ENCODE measurements at regions not wholly inside any gene's neighbourhood (a gene's known extent, or its start where the extent isn't known, plus 50 kb on each side); places are given as distances from the start of the nearest gene placed in this dataset.

- no peak for DNase-seq
These were observed 135.0 kb upstream of the ARL4C start for GRCh38 chr2:234631646-234632514.

- no peak for DNase-seq
These were observed 133.9 kb upstream of the ARL4C start for GRCh38 chr2:234630801-234631261.

GRCh38 chr2:234629596-234629995 is 132.7 kb upstream of the ARL4C start:
- DNase-seq: no peak

GRCh38 chr2:234628953-234629352 is 132.1 kb upstream of the ARL4C start:
- DNase-seq: no peak

- no peak for DNase-seq
These were observed 130.4 kb upstream of the ARL4C start for GRCh38 chr2:234627308-234627707.

- DNase-seq: no peak
These were observed 129.8 kb upstream of the ARL4C start for GRCh38 chr2:234626566-234627130.

GRCh38 chr2:234625626-234626250 is 128.9 kb upstream of the ARL4C start:
- DNase-seq: no peak

GRCh38 chr2:234623521-234623991 is 126.7 kb upstream of the ARL4C start:
- no peak for DNase-seq

GRCh38 chr2:234621120-234621519 is 124.2 kb upstream of the ARL4C start:
- no peak for DNase-seq

GRCh38 chr2:234620018-234620417 is 123.1 kb upstream of the ARL4C start:
- DNase-seq: no peak

GRCh38 chr2:234615643-234616356 is 118.9 kb upstream of the ARL4C start:
- no peak for DNase-seq

GRCh38 chr2:234611209-234611608 is 114.3 kb upstream of the ARL4C start:
- DNase-seq: no peak

- DNase-seq: no peak
These were observed 112.1 kb upstream of the ARL4C start for GRCh38 chr2:234608946-234609345.

- DNase-seq: no peak
These were observed 110.8 kb upstream of the ARL4C start for GRCh38 chr2:234607691-234608090.

- DNase-seq: no peak
These were observed 110.0 kb upstream of the ARL4C start for GRCh38 chr2:234606896-234607295.

GRCh38 chr2:234603619-234604018 is 106.7 kb upstream of the ARL4C start:
- no peak for DNase-seq

GRCh38 chr2:234601213-234601612 is 104.3 kb upstream of the ARL4C start:
- DNase-seq: no peak

- DNase-seq: no peak
These were observed 100.6 kb upstream of the ARL4C start for GRCh38 chr2:234597576-234597861.

GRCh38 chr2:234596696-234597575 is 100.1 kb upstream of the ARL4C start:
- no peak for DNase-seq

GRCh38 chr2:234595829-234596228 is 98.9 kb upstream of the ARL4C start:
- DNase-seq: no peak

- no peak for DNase-seq
These were observed 97.8 kb upstream of the ARL4C start for GRCh38 chr2:234594715-234595114.

GRCh38 chr2:234593636-234594035 is 96.8 kb upstream of the ARL4C start:
- no peak for DNase-seq
